BJ (cell line): ENCODE measurements at regions not wholly inside any gene's neighbourhood (a gene's known extent, or its start where the extent isn't known, plus 50 kb on each side); places are given as distances from the start of the nearest gene placed in this dataset.
A peak's percentile ranks its signal among the peaks of the same experiment; 100 is the strongest.

Experiments
- CTCF ChIA-PET: fragments of 350-600 bp; formaldehyde crosslinking; extraction: SDS; loops from one replicate; lab custom pipeline; 2021; ENCODE audit warnings: antibody characterized with exemption, inconsistent platforms; lab: Yijun Ruan, JAX
- POLR2A ChIA-PET: fragments of 300-600 bp; sonication (Branson Sonifier 250); formaldehyde crosslinking; extraction: SDS; loops from one replicate; lab custom pipeline; 2021; ENCODE audit warnings: antibody characterized with exemption; lab: Charles Lee
- DNase-seq: peaks from one replicate; pipeline ENCODE4 v3.0.0-alpha.2; 2011; ENCODE audit warnings: low read depth
- H3K27me3 ChIP-seq: 2 replicates; pipeline ENCODE4 v1.6.0; 2011; ENCODE audit warnings: low read length; ENCODE audit not compliant: control insufficient read depth, insufficient read depth
- H3K36me3 ChIP-seq: 2 replicates; pipeline ENCODE4 v1.5.1; 2011; ENCODE audit warnings: low read length; ENCODE audit not compliant: control insufficient read depth, insufficient read depth
- H3K4me3 ChIP-seq: 2 replicates; pipeline ENCODE4 v1.5.1; 2011; ENCODE audit warnings: low read depth, mild to moderate bottlenecking, control low read depth, low read length
- TF ChIP-seq, protein P1 (sequence below): IDR thresholded peaks from 2 replicates; pipeline ENCODE4 v1.5.1; 2011; ENCODE audit warnings: low read depth, mild to moderate bottlenecking, control low read depth, inconsistent platforms, low read length, moderate library complexity; ENCODE audit not compliant: insufficient read depth

DNA sequence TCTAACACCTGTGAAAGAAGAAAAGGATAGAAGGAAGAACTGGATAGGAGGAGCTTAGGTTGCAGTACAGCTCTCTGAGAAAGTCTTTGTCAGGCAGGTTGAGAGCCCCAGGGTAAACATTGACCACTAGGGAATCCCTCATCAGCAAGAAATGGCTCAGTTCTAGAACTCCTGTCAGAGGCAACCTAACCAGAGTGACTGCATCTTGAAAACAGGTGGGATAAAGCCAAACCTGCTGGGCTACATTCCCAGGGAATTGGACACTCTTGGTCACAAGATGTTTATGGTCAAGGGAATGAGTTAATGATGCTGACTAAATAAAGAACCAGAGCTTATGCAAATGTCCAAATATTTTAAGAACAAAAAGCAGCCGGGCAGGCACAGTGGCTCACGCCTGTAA lies 108.3 kb upstream of the MED14 start:
- CTCF ChIA-PET = interaction anchor here (0.6 to 1.2 kb wide), 3 partner anchors 15 to 87 kb away, joined by 3 read pairs; no protein-coding TSS in a partner anchor
- no peak overlapping the region for H3K4me3 ChIP-seq
- no peaks in the 10 kb centered on the region for H3K36me3 ChIP-seq
- no peaks in the 10 kb centered on the region for H3K27me3 ChIP-seq
- no peak for DNase-seq
- TF ChIP-seq, protein P1, sequence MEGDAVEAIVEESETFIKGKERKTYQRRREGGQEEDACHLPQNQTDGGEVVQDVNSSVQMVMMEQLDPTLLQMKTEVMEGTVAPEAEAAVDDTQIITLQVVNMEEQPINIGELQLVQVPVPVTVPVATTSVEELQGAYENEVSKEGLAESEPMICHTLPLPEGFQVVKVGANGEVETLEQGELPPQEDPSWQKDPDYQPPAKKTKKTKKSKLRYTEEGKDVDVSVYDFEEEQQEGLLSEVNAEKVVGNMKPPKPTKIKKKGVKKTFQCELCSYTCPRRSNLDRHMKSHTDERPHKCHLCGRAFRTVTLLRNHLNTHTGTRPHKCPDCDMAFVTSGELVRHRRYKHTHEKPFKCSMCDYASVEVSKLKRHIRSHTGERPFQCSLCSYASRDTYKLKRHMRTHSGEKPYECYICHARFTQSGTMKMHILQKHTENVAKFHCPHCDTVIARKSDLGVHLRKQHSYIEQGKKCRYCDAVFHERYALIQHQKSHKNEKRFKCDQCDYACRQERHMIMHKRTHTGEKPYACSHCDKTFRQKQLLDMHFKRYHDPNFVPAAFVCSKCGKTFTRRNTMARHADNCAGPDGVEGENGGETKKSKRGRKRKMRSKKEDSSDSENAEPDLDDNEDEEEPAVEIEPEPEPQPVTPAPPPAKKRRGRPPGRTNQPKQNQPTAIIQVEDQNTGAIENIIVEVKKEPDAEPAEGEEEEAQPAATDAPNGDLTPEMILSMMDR = no peak
- POLR2A ChIA-PET = no interaction called here

DNA sequence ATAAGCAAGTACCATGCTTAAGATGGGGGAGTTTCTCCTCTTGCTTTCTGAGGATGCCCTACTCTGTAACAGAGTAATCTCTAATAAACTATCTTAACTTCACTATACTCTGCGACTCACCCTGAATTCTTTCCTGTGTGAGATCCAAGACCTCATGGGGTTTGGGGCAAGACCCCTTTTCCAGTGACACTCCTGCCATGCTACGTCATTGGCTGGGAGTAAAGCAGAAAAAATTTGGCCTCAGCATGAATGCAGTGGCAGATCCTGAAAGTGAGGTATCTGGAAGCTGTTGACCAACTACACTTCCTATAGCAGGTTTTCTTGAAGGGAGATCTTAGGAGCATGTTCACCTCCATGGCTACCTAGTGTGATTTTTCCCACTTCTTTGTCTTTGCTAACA lies 109.1 kb upstream of the MED14 start:
- no peaks in the 10 kb centered on the region for H3K27me3 ChIP-seq
- CTCF ChIA-PET = interaction anchor here (1.2 kb wide), 2 partner anchors 14 to 51 kb away, joined by 3 read pairs; no protein-coding TSS in a partner anchor
- POLR2A ChIA-PET = no interaction called here
- TF ChIP-seq, protein P1 = no peak
- no peak overlapping the region for H3K4me3 ChIP-seq
- no peak for DNase-seq
- no peaks in the 10 kb centered on the region for H3K36me3 ChIP-seq

DNA sequence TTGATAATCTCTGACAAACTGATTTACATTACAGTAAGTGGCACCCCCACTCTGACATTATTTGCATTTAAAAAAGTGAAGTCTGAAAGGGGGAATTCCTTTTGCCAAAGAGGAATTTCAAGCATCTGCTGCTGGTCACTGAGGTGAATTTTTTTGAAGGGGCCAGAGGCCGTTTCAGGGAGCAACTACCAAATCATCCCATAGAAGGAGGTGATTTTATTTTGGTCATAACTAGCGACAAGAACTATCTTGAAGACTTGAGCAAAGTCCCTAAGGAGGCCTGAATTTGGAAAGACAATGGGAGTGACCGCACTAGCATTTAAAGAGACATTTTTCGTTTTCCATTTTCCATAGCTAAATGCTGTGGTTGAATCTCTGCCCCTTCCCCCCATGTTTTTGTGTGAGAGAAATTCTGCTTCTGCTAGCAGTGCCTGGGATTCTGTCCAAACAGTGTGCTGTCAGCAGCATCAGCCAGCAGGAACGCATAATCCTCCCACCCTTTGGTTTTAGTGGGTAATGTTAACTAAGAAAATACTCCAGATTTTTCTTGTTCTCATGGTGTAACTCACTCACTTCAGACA lies 110.1 kb upstream of the MED14 start:
- CTCF ChIA-PET = interaction anchor here (1.2 kb wide), 1 partner anchor 52 kb away, joined by 3 read pairs; no protein-coding TSS in a partner anchor
- TF ChIP-seq, protein P1 = no peak
- POLR2A ChIA-PET = no interaction called here
- H3K27me3 ChIP-seq = no peaks in the 10 kb centered on the region
- no peak overlapping the region for H3K4me3 ChIP-seq
- no peaks in the 10 kb centered on the region for H3K36me3 ChIP-seq
- DNase-seq = peak; percentile 74

DNA sequence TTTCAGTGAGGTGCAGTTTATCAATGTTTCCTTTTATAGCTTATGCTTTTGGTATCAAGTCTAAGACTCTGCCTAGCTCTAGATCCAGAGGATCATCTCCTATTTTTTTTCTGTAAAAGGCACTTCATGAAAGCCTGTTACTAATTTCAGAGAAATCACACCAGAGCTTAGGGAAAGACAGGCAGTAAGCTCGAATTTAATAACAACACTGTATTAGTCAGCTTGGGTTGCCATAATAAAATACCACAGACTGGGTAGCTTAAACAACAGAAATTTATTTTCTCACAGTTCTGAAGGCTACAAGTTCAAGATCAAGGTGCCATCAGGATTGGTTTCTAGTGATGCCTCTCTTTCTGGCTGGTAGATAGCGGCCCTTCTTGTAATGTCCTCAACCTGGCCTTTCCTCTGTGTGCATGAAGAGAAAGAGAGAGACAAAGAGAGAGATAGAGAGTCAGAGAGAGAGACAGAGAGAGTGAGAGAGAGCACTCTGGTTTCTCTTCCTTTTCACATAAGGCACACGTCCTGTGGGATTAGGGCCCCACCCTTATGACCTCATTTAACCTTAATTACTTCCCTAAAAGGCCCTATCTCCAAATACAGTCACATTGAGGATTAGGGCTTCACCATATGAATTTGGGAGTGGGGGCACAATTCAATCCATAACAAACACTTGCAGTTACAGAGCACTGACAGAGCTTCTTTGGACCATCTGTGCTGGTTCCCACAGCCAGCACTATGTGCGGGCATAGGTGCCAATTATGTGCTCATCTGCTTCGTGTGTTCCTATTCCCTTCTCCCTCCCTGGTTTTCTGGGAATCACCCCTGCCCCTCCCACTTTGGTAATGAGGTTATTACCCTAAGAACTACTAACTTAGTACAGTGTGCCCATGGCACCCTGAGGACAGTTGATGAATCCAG lies 114.8 kb upstream of the MED14 start:
- POLR2A ChIA-PET = no interaction called here
- no peaks in the 10 kb centered on the region for H3K36me3 ChIP-seq
- CTCF ChIA-PET = no interaction called here
- TF ChIP-seq, protein P1 = no peak
- no peak overlapping the region for H3K4me3 ChIP-seq
- no peaks in the 10 kb centered on the region for H3K27me3 ChIP-seq
- DNase-seq = no peak

DNA sequence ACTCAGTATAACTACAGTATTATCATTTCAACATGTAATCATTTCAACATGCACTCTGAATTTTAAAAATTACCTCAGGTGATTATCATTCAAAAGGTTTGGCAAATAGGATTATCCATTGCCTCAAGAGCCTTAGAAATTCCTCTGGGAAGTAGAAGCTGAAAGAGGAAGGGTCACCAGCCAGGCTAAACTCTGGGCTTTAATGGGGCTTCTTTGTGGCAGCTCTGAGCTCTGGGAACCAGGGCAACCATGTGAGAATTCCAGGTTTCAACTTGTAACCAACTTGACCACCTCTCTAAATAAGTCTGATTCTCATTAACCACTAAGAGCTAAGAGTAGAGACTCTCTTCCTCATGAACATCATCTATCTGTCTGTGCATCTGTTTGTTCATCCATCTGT lies 117.2 kb upstream of the MED14 start:
- no peaks in the 10 kb centered on the region for H3K36me3 ChIP-seq
- TF ChIP-seq, protein P1 = no peak
- no peak overlapping the region for H3K4me3 ChIP-seq
- POLR2A ChIA-PET = no interaction called here
- no peaks in the 10 kb centered on the region for H3K27me3 ChIP-seq
- CTCF ChIA-PET = interaction anchor here (1.4 kb wide), 1 partner anchor 14 kb away, joined by 4 read pairs; no protein-coding TSS in a partner anchor
- DNase-seq = no peak
